GM23338 (cell line): ENCODE measurements at regions not wholly inside any gene's neighbourhood (a gene's known extent, or its start where the extent isn't known, plus 50 kb on each side); places are given as distances from the start of the nearest gene placed in this dataset.

ENCODE experiments used
- ATAC-seq: fragments of 200-7000 bp; cut with Tn5 transposase; 3 replicates; pipeline ENCODE4 v1.9.1; 2020
- DNase-seq: peaks from one replicate; pipeline ENCODE4 v3.0.0-alpha.2; 2015; ENCODE audit warnings: low spot score
- H2AFZ ChIP-seq: fragments of 200-600 bp; sonication (generic); 2 replicates; pipeline ENCODE4 v1.8.0; 2016; ENCODE audit warnings: antibody characterized with exemption, mild to moderate bottlenecking, moderate library complexity
- H3F3A ChIP-seq: fragments of 200-600 bp; sonication (generic); replicated peaks from 2 replicates; pipeline ENCODE4 v1.8.0; 2017; ENCODE audit warnings: antibody characterized with exemption, mixed run types, low read depth
- H3K27ac ChIP-seq: fragments of 200-600 bp; sonication (generic); 2 replicates; pipeline ENCODE4 v1.6.1; 2016; ENCODE audit warnings: low read depth
- H3K27me3 ChIP-seq: fragments of 200-600 bp; sonication (generic); 2 replicates; pipeline ENCODE4 v1.8.0; 2016; ENCODE audit warnings: mild to moderate bottlenecking, mixed run types, moderate library complexity; ENCODE audit not compliant: insufficient read depth
- H3K36me3 ChIP-seq: fragments of 200-600 bp; sonication (generic); 2 replicates; pipeline ENCODE4 v1.8.0; 2016; ENCODE audit warnings: mild to moderate bottlenecking; ENCODE audit not compliant: insufficient read depth
- H3K4me1 ChIP-seq: fragments of 200-600 bp; sonication (generic); 2 replicates; pipeline ENCODE4 v1.8.0; 2016; ENCODE audit warnings: mild to moderate bottlenecking, moderate library complexity; ENCODE audit not compliant: insufficient read depth
- H3K4me2 ChIP-seq: fragments of 200-600 bp; sonication (generic); 2 replicates; pipeline ENCODE4 v1.7.1; 2017; ENCODE audit warnings: mixed run types
- H3K4me3 ChIP-seq: fragments of 200-600 bp; sonication (generic); 2 replicates; pipeline ENCODE4 v1.6.1; 2016; ENCODE audit warnings: mixed run types
- H3K79me2 ChIP-seq: fragments of 200-600 bp; sonication (generic); replicated peaks from 2 replicates; pipeline ENCODE4 v1.8.0; 2017; ENCODE audit warnings: mild to moderate bottlenecking; ENCODE audit not compliant: insufficient read depth
- H3K9me2 ChIP-seq: fragments of 200-600 bp; sonication (generic); 2 replicates; pipeline ENCODE4 v1.8.0; 2017; ENCODE audit not compliant: insufficient read depth
- H4K20me1 ChIP-seq: fragments of 200-600 bp; sonication (generic); replicated peaks from 2 replicates; pipeline ENCODE4 v1.8.0; 2017; ENCODE audit warnings: mild to moderate bottlenecking; ENCODE audit not compliant: insufficient read depth
- H3K27ac Mint-ChIP-seq: 2 replicates; pipeline ENCODE4 v1.8.0; 2020; ENCODE audit warnings: inconsistent platforms, mild to moderate bottlenecking, moderate library complexity, mixed read lengths
- H3K27me3 Mint-ChIP-seq: 3 replicates; pipeline ENCODE4 v1.8.0; 2022; ENCODE audit warnings: low read depth, mild to moderate bottlenecking, moderate library complexity, mixed read lengths, inconsistent platforms; ENCODE audit not compliant: insufficient read depth, poor library complexity
- H3K36me3 Mint-ChIP-seq: 3 replicates; pipeline ENCODE4 v1.8.0; 2021; ENCODE audit warnings: low read depth, mild to moderate bottlenecking, inconsistent platforms, moderate library complexity, mixed read lengths
- H3K4me1 Mint-ChIP-seq: 3 replicates; pipeline ENCODE4 v1.8.0; 2020; ENCODE audit warnings: mild to moderate bottlenecking, inconsistent platforms, mixed read lengths
- H3K4me3 Mint-ChIP-seq: 3 replicates; pipeline ENCODE4 v1.8.0; 2021; ENCODE audit warnings: moderate library complexity, mild to moderate bottlenecking, inconsistent platforms, mixed read lengths
- H3K9me3 Mint-ChIP-seq: 3 replicates; pipeline ENCODE4 v1.8.0; 2020; ENCODE audit warnings: moderate library complexity, mild to moderate bottlenecking, inconsistent platforms, mixed read lengths
- CREB1 ChIP-seq: fragments of 250-450 bp; sonication (Bioruptor Pico); IDR thresholded peaks from 2 replicates; pipeline ENCODE4 v1.5.0; 2020; ENCODE audit warnings: low read depth, mild to moderate bottlenecking, moderate library complexity
- EZH2 ChIP-seq: fragments of 200-600 bp; sonication (generic); IDR thresholded peaks from one replicate; pipeline ENCODE4 v1.8.0; 2017; ENCODE audit warnings: antibody characterized with exemption, mild to moderate bottlenecking, low read depth; ENCODE audit not compliant: unreplicated experiment
- EZH2phosphoT487 ChIP-seq: fragments of 200-600 bp; sonication (generic); IDR thresholded peaks from one replicate; pipeline ENCODE4 v1.8.1; 2018; ENCODE audit warnings: antibody characterized with exemption; ENCODE audit not compliant: unreplicated experiment
- JUNB ChIP-seq: IDR thresholded peaks from one replicate; pipeline ENCODE4 v1.6.1; 2016; ENCODE audit warnings: antibody characterized with exemption; ENCODE audit not compliant: unreplicated experiment
- NANOG ChIP-seq: IDR thresholded peaks from 2 replicates; pipeline ENCODE4 v1.6.1; 2016; ENCODE audit warnings: antibody characterized with exemption, borderline replicate concordance
- POLR2AphosphoS5 ChIP-seq: IDR thresholded peaks from 2 replicates; pipeline ENCODE4 v1.6.1; 2016; ENCODE audit warnings: antibody characterized with exemption, low read depth
- STAT1 ChIP-seq: IDR thresholded peaks from one replicate; pipeline ENCODE4 v1.6.1; 2016; ENCODE audit warnings: antibody characterized with exemption; ENCODE audit not compliant: unreplicated experiment
- ZNF114 ChIP-seq: fragments of 250-450 bp; sonication (Bioruptor Pico); IDR thresholded peaks from 2 replicates; pipeline ENCODE4 v1.5.0; 2020; ENCODE audit warnings: mild to moderate bottlenecking, moderate library complexity
- ZNF331 ChIP-seq: fragments of 250-450 bp; sonication (Bioruptor Pico); IDR thresholded peaks from 2 replicates; pipeline ENCODE4 v1.5.0; 2020; ENCODE audit warnings: low read depth, mild to moderate bottlenecking, moderate library complexity
- TF ChIP-seq, protein P1 (sequence below): IDR thresholded peaks from one replicate; pipeline ENCODE4 v1.6.1; 2018; ENCODE audit warnings: antibody characterized with exemption; ENCODE audit not compliant: unreplicated experiment
- TF ChIP-seq, protein P2 (sequence below), 2 experiments: fragments of 200-600 bp in 1 of 2; sonication (generic) in 1 of 2; conservative IDR thresholded peaks; 2 replicates each; pipeline versions ENCODE4 v1.5.1 to v1.6.1; 2016 to 2017; ENCODE audit warnings: antibody characterized with exemption in 2 of 2, low read depth in 2 of 2, mild to moderate bottlenecking in 2 of 2, moderate library complexity in 1 of 2
- TF ChIP-seq, protein P3 (sequence below): fragments of 250-450 bp; sonication (Bioruptor Pico); IDR thresholded peaks from 2 replicates; pipeline ENCODE4 v1.5.0; 2020; ENCODE audit warnings: mild to moderate bottlenecking, moderate library complexity
- TF ChIP-seq, protein P4 (sequence below): IDR thresholded peaks from 2 replicates; pipeline ENCODE4 v1.6.1; 2016; ENCODE audit warnings: antibody characterized with exemption

DNA sequence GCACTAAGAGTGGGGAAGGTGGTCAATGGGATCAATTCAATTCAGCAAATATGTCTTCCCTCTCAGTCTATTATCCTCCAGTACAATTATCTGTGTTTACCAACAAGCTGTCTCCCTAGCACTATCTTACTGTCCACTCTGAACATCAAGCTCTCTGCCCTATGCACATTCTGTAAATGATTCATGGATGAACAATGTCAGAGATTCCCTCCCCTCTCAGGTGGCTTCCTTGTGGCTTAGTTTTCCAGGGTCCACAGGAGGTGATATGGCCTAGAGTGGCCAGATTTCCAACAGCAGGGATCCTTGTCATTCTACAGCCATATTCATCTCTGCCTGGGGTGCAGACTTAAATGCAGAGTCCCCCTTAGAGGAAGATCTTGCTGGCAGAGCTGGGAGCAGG is 225.1 kb downstream of the UACA start:
- Mint-ChIP-seq H3K9me3 (no peaks in the 10 kb centered on the region), H3K4me3 (no peak overlapping the region), H3K27ac (no peak overlapping the region), H3K4me1 (peaks cover 26% of the 10 kb centered on the region), H3K36me3 (no peaks in the 10 kb centered on the region), H3K27me3 (peaks cover 6% of the 10 kb centered on the region)
- H3K27me3 ChIP-seq, result no peaks in the 10 kb centered on the region
- H3K4me1 ChIP-seq, result peaks cover 11% of the 10 kb centered on the region; the same call in 1 of the 2 replicates
- no peak for DNase-seq
- H3K79me2 ChIP-seq, result no peaks in the 10 kb centered on the region
- H2AFZ ChIP-seq, result no peak overlapping the region
- TF ChIP-seq POLR2AphosphoS5, result no peak
- no peak for TF ChIP-seq STAT1
- TF ChIP-seq ZNF331 (CRISPR knock-in tag), result no peak
- no peak for TF ChIP-seq ZNF114 (CRISPR knock-in tag)
- no peak for TF ChIP-seq JUNB
- TF ChIP-seq, protein P1, sequence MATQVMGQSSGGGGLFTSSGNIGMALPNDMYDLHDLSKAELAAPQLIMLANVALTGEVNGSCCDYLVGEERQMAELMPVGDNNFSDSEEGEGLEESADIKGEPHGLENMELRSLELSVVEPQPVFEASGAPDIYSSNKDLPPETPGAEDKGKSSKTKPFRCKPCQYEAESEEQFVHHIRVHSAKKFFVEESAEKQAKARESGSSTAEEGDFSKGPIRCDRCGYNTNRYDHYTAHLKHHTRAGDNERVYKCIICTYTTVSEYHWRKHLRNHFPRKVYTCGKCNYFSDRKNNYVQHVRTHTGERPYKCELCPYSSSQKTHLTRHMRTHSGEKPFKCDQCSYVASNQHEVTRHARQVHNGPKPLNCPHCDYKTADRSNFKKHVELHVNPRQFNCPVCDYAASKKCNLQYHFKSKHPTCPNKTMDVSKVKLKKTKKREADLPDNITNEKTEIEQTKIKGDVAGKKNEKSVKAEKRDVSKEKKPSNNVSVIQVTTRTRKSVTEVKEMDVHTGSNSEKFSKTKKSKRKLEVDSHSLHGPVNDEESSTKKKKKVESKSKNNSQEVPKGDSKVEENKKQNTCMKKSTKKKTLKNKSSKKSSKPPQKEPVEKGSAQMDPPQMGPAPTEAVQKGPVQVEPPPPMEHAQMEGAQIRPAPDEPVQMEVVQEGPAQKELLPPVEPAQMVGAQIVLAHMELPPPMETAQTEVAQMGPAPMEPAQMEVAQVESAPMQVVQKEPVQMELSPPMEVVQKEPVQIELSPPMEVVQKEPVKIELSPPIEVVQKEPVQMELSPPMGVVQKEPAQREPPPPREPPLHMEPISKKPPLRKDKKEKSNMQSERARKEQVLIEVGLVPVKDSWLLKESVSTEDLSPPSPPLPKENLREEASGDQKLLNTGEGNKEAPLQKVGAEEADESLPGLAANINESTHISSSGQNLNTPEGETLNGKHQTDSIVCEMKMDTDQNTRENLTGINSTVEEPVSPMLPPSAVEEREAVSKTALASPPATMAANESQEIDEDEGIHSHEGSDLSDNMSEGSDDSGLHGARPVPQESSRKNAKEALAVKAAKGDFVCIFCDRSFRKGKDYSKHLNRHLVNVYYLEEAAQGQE, result no peak
- TF ChIP-seq NANOG, result no peak
- TF ChIP-seq CREB1, result no peak
- TF ChIP-seq EZH2phosphoT487, result no peak
- no peak for TF ChIP-seq EZH2
- TF ChIP-seq, protein P2, sequence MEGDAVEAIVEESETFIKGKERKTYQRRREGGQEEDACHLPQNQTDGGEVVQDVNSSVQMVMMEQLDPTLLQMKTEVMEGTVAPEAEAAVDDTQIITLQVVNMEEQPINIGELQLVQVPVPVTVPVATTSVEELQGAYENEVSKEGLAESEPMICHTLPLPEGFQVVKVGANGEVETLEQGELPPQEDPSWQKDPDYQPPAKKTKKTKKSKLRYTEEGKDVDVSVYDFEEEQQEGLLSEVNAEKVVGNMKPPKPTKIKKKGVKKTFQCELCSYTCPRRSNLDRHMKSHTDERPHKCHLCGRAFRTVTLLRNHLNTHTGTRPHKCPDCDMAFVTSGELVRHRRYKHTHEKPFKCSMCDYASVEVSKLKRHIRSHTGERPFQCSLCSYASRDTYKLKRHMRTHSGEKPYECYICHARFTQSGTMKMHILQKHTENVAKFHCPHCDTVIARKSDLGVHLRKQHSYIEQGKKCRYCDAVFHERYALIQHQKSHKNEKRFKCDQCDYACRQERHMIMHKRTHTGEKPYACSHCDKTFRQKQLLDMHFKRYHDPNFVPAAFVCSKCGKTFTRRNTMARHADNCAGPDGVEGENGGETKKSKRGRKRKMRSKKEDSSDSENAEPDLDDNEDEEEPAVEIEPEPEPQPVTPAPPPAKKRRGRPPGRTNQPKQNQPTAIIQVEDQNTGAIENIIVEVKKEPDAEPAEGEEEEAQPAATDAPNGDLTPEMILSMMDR (conservative IDR thresholded peaks at IDR 0.05; ENCODE audit: low read depth in 2 of 2), result no peak
- TF ChIP-seq, protein P3, sequence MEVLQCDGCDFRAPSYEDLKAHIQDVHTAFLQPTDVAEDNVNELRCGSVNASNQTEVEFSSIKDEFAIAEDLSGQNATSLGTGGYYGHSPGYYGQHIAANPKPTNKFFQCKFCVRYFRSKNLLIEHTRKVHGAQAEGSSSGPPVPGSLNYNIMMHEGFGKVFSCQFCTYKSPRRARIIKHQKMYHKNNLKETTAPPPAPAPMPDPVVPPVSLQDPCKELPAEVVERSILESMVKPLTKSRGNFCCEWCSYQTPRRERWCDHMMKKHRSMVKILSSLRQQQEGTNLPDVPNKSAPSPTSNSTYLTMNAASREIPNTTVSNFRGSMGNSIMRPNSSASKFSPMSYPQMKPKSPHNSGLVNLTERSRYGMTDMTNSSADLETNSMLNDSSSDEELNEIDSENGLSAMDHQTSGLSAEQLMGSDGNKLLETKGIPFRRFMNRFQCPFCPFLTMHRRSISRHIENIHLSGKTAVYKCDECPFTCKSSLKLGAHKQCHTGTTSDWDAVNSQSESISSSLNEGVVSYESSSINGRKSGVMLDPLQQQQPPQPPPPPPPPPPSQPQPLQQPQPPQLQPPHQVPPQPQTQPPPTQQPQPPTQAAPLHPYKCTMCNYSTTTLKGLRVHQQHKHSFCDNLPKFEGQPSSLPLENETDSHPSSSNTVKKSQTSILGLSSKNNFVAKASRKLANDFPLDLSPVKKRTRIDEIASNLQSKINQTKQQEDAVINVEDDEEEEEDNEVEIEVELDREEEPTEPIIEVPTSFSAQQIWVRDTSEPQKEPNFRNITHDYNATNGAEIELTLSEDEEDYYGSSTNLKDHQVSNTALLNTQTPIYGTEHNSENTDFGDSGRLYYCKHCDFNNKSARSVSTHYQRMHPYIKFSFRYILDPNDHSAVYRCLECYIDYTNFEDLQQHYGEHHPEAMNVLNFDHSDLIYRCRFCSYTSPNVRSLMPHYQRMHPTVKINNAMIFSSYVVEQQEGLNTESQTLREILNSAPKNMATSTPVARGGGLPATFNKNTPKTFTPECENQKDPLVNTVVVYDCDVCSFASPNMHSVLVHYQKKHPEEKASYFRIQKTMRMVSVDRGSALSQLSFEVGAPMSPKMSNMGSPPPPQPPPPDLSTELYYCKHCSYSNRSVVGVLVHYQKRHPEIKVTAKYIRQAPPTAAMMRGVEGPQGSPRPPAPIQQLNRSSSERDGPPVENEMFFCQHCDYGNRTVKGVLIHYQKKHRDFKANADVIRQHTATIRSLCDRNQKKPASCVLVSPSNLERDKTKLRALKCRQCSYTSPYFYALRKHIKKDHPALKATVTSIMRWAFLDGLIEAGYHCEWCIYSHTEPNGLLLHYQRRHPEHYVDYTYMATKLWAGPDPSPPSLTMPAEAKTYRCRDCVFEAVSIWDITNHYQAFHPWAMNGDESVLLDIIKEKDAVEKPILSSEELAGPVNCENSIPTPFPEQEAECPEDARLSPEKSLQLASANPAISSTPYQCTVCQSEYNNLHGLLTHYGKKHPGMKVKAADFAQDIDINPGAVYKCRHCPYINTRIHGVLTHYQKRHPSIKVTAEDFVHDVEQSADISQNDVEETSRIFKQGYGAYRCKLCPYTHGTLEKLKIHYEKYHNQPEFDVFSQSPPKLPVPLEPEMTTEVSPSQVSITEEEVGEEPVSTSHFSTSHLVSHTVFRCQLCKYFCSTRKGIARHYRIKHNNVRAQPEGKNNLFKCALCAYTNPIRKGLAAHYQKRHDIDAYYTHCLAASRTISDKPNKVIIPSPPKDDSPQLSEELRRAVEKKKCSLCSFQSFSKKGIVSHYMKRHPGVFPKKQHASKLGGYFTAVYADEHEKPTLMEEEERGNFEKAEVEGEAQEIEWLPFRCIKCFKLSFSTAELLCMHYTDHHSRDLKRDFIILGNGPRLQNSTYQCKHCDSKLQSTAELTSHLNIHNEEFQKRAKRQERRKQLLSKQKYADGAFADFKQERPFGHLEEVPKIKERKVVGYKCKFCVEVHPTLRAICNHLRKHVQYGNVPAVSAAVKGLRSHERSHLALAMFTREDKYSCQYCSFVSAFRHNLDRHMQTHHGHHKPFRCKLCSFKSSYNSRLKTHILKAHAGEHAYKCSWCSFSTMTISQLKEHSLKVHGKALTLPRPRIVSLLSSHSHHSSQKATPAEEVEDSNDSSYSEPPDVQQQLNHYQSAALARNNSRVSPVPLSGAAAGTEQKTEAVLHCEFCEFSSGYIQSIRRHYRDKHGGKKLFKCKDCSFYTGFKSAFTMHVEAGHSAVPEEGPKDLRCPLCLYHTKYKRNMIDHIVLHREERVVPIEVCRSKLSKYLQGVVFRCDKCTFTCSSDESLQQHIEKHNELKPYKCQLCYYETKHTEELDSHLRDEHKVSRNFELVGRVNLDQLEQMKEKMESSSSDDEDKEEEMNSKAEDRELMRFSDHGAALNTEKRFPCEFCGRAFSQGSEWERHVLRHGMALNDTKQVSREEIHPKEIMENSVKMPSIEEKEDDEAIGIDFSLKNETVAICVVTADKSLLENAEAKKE (CRISPR knock-in tag), result no peak
- TF ChIP-seq, protein P4, sequence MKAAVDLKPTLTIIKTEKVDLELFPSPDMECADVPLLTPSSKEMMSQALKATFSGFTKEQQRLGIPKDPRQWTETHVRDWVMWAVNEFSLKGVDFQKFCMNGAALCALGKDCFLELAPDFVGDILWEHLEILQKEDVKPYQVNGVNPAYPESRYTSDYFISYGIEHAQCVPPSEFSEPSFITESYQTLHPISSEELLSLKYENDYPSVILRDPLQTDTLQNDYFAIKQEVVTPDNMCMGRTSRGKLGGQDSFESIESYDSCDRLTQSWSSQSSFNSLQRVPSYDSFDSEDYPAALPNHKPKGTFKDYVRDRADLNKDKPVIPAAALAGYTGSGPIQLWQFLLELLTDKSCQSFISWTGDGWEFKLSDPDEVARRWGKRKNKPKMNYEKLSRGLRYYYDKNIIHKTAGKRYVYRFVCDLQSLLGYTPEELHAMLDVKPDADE, result no peak
- H3K27ac ChIP-seq, result no peak overlapping the region
- no peak for ATAC-seq
- H3K4me2 ChIP-seq, result no peak overlapping the region
- H3K9me2 ChIP-seq, result no peaks in the 10 kb centered on the region
- no peaks in the 10 kb centered on the region for H4K20me1 ChIP-seq
- H3F3A ChIP-seq, result no peaks in the 10 kb centered on the region
- no peak overlapping the region for H3K4me3 ChIP-seq
- H3K36me3 ChIP-seq, result no peaks in the 10 kb centered on the region
